ENCODE measurements at regions not wholly inside any gene's neighbourhood (a gene's known extent, or its start where the extent isn't known, plus 50 kb on each side); places are given as distances from the start of the nearest gene placed in this dataset.

DNA sequence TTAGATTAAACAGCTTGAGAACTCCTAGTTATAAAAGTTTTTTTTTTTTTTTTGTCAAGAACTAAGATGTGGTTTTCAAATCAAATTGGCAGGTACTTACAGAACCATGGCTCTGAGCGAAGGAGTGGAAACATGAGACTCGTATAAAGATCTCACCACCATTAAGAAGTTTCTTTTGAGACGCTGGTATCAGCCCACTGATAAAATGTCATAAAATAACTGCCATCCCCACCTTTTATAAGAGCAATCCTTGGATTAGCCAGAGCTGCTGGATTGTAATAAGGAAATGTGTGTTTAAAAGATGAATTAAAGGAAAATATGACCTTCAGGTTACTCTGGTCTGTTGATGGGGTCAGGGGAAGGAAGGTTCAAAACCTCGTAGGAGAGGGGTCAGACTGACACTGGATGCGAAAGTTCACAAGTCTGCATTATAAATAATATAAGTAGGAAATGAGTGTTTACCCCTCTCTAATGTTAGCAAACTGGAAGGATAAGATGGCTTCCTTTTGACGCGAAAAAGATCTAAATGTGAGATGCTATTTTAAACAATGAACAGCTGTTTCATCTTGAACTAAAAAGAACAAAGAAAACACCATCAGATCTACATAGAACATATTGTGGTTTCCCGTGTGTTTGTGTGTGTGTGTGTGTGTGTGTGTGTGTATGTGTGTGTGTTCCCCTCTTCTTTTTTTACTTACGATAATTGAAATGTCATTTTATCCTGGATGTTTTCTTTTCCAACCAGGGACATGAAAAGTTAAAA, 386.8 kb upstream of the JAG1 start (continued):
- TF ChIP-seq, protein P1, sequence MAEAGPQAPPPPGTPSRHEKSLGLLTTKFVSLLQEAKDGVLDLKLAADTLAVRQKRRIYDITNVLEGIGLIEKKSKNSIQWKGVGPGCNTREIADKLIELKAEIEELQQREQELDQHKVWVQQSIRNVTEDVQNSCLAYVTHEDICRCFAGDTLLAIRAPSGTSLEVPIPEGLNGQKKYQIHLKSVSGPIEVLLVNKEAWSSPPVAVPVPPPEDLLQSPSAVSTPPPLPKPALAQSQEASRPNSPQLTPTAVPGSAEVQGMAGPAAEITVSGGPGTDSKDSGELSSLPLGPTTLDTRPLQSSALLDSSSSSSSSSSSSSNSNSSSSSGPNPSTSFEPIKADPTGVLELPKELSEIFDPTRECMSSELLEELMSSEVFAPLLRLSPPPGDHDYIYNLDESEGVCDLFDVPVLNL (IDR thresholded peaks at IDR 0.05; ENCODE audit: low read depth, low read length) = no peak
- no peak for TF ChIP-seq NR2F1 (conservative IDR thresholded peaks at IDR 0.05)
- no peak for TF ChIP-seq ZNF217 (IDR thresholded peaks at IDR 0.05)
- TF ChIP-seq, protein P2, sequence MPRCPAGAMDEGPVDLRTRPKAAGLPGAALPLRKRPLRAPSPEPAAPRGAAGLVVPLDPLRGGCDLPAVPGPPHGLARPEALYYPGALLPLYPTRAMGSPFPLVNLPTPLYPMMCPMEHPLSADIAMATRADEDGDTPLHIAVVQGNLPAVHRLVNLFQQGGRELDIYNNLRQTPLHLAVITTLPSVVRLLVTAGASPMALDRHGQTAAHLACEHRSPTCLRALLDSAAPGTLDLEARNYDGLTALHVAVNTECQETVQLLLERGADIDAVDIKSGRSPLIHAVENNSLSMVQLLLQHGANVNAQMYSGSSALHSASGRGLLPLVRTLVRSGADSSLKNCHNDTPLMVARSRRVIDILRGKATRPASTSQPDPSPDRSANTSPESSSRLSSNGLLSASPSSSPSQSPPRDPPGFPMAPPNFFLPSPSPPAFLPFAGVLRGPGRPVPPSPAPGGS (IDR thresholded peaks at IDR 0.05; ENCODE audit: borderline replicate concordance, insufficient read depth, low read depth, low read length, poor library complexity, severe bottlenecking) = no peak
- TF ChIP-seq CHD2 (IDR thresholded peaks at IDR 0.05; ENCODE audit: borderline replicate concordance, low read depth, low read length) = no peak

DNA sequence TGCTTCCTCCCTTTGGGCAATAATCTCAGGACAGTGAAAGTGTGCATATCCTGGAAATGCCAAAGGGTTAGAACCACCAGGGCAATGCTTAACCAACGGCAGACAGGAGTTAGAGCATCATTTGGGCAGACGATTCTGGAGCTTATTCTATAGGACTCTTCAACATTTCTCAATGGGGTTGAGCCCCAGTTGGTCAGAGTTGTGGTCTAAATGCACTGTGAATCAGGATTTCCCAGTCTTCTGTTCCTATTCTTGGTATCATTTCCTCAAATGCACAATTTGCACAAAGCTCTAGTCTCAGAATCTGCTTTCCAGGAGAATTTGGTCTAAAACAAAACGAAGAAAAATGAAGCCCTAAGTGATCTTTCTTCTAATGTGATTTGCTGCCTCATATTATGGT, 389.6 kb upstream of the JAG1 start:
- H3K4me1 ChIP-seq (ENCODE audit: control insufficient read depth, insufficient read depth, low read length) = no peaks in the 10 kb centered on the region
- RAD21 ChIA-PET (ENCODE audit: unreplicated experiment) = no interaction called here
- ATAC-seq (peak; percentile 38; the same call in 2 of the 3 replicates), FAIRE-seq (no peak), DNase-seq (ENCODE audit: low read depth, low spot score) (no peak)
- H3K4me2 ChIP-seq (ENCODE audit: control insufficient read depth, insufficient read depth) = no peak overlapping the region
- TF ChIP-seq RBBP5 (conservative IDR thresholded peaks at IDR 0.05) (no peak), SREBF2 (IDR thresholded peaks at IDR 0.05; ENCODE audit: low read length) (no peak), SMARCA5 (IDR thresholded peaks at IDR 0.05) (no peak), SPI1 (IDR thresholded peaks at IDR 0.05; ENCODE audit: borderline replicate concordance, insufficient read depth, low read depth, low read length) (peak; percentile 51; the same call in 1 of the 2 replicates)
- TF ChIP-seq, protein P3, sequence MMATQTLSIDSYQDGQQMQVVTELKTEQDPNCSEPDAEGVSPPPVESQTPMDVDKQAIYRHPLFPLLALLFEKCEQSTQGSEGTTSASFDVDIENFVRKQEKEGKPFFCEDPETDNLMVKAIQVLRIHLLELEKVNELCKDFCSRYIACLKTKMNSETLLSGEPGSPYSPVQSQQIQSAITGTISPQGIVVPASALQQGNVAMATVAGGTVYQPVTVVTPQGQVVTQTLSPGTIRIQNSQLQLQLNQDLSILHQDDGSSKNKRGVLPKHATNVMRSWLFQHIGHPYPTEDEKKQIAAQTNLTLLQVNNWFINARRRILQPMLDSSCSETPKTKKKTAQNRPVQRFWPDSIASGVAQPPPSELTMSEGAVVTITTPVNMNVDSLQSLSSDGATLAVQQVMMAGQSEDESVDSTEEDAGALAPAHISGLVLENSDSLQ (IDR thresholded peaks at IDR 0.05) = no peak
- H3K27ac ChIP-seq (ENCODE audit: control insufficient read depth, insufficient read depth) = no peak overlapping the region
- WGBS (ENCODE audit: insufficient coverage, insufficient replicate concordance, low lambda C conversion rate, missing lambda C conversion rate) = 7% methylated on average over 3 of the region's 3 CpGs
- no peak overlapping the region for H2AFZ ChIP-seq (ENCODE audit: control insufficient read depth, low read depth, low read length)
- no TSS peak for BruUV-seq (replicated peaks)
- no peak overlapping the region for H3K4me3 ChIP-seq
- SMC1A ChIA-PET (ENCODE audit: uncharacterized antibody, unreplicated experiment) = no interaction called here
- H3K36me3 ChIP-seq (ENCODE audit: control insufficient read depth in 2 of 2, insufficient read depth in 2 of 2, low read length in 1 of 2) = no peaks in the 10 kb centered on the region
- POLR2A ChIA-PET = no interaction called here
- no peak overlapping the region for H3K9ac ChIP-seq (ENCODE audit: control insufficient read depth, insufficient read depth, low read length)
- no peaks in the 10 kb centered on the region for H3K27me3 ChIP-seq (replicated peaks in 1 of 2; ENCODE audit: control insufficient read depth in 2 of 2, insufficient read depth in 2 of 2, low read length in 1 of 2)
- no peaks in the 10 kb centered on the region for H3K9me3 ChIP-seq (replicated peaks; ENCODE audit: control insufficient read depth, insufficient read depth, low read length)
- no peaks in the 10 kb centered on the region for H4K20me1 ChIP-seq (ENCODE audit: control insufficient read depth, insufficient read depth)
- H3K79me2 ChIP-seq (ENCODE audit: control insufficient read depth, insufficient read depth, low read length) = no peaks in the 10 kb centered on the region
- in situ Hi-C loops (cut with MboI) = no loop called here
- CTCF ChIA-PET = no interaction called here
- intact Hi-C loops (cut with micrococcal nuclease; ENCODE audit: unreplicated experiment) = no loop called here

All from GM12878 (cell line).